ENCODE measurements at regions not wholly inside any gene's neighbourhood (a gene's known extent, or its start where the extent isn't known, plus 50 kb on each side); places are given as distances from the start of the nearest gene placed in this dataset.
"Not testable (repeated sequence)": the region's sequence is repeated elsewhere in the genome, so short reads cannot be mapped to it uniquely, and the experiment has no call there.

GRCh38 chr14:105746800-105747502 lies 220.6 kb downstream of the TMEM121 start:
- TF ChIP-seq POLR2A (IDR thresholded peaks at IDR 0.05) = not testable (repeated sequence)
- TF ChIP-seq, protein P1, sequence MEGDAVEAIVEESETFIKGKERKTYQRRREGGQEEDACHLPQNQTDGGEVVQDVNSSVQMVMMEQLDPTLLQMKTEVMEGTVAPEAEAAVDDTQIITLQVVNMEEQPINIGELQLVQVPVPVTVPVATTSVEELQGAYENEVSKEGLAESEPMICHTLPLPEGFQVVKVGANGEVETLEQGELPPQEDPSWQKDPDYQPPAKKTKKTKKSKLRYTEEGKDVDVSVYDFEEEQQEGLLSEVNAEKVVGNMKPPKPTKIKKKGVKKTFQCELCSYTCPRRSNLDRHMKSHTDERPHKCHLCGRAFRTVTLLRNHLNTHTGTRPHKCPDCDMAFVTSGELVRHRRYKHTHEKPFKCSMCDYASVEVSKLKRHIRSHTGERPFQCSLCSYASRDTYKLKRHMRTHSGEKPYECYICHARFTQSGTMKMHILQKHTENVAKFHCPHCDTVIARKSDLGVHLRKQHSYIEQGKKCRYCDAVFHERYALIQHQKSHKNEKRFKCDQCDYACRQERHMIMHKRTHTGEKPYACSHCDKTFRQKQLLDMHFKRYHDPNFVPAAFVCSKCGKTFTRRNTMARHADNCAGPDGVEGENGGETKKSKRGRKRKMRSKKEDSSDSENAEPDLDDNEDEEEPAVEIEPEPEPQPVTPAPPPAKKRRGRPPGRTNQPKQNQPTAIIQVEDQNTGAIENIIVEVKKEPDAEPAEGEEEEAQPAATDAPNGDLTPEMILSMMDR (IDR thresholded peaks at IDR 0.05) = not testable (repeated sequence)

Measured in body of pancreas (tissue), 4 donors.